GM10248 (cell line): ENCODE measurements at regions not wholly inside any gene's neighbourhood (a gene's known extent, or its start where the extent isn't known, plus 50 kb on each side); places are given as distances from the start of the nearest gene placed in this dataset.

ENCODE experiments used
- CTCF ChIA-PET: fragments of 300-600 bp; sonication (Branson Sonifier 250); formaldehyde crosslinking; extraction: SDS; loops from one replicate; lab custom pipeline; 2021; ENCODE audit warnings: antibody characterized with exemption; lab: Yijun Ruan, JAX
- POLR2A ChIA-PET: fragments of 350-650 bp; sonication (Branson Sonifier 250); formaldehyde crosslinking; extraction: SDS; loops from one replicate; lab custom pipeline; 2020; ENCODE audit warnings: antibody characterized with exemption; lab: Yijun Ruan, JAX
- DNase-seq: peaks from one replicate; pipeline ENCODE4 v3.0.0; 2012; ENCODE audit errors: extremely low spot score
- TF ChIP-seq, protein P1 (sequence below): IDR thresholded peaks from 2 replicates; pipeline ENCODE4 v1.5.1; 2012; ENCODE audit warnings: mild to moderate bottlenecking, low read depth; ENCODE audit errors: extremely low read depth, missing control alignments, control extremely low read depth

DNA sequence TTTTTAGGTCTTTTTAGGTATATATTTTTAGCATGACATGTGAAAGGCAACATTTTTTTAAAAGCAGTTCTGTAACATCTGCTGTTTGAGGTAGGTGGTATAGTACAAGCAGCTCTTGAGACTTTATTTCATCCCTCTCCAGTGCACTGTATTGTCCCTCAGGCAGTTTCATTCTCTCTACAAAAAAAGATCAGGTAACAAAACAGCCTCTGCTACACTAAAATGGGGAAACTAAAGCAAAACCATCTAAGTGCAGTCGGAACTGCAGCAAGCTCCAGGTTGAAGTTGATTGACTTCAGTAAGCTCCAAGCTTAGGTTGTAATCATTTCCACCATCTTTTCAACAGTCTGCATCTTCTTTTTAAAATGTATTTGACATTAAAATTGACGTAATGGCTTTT lies 195.6 kb downstream of the DEPDC1B start:
- ChIA-PET POLR2A (interaction anchor here (1.5 to 2.1 kb wide), 2 partner anchors 13 to 18 kb away, joined by 5 to 8 read pairs; no protein-coding TSS in a partner anchor), CTCF (interaction anchor here (0.9 to 3.7 kb wide), 5 partner anchors 10 to 145 kb away, joined by 3 to 17 read pairs (median 3); no protein-coding TSS in a partner anchor)
- TF ChIP-seq, protein P1, sequence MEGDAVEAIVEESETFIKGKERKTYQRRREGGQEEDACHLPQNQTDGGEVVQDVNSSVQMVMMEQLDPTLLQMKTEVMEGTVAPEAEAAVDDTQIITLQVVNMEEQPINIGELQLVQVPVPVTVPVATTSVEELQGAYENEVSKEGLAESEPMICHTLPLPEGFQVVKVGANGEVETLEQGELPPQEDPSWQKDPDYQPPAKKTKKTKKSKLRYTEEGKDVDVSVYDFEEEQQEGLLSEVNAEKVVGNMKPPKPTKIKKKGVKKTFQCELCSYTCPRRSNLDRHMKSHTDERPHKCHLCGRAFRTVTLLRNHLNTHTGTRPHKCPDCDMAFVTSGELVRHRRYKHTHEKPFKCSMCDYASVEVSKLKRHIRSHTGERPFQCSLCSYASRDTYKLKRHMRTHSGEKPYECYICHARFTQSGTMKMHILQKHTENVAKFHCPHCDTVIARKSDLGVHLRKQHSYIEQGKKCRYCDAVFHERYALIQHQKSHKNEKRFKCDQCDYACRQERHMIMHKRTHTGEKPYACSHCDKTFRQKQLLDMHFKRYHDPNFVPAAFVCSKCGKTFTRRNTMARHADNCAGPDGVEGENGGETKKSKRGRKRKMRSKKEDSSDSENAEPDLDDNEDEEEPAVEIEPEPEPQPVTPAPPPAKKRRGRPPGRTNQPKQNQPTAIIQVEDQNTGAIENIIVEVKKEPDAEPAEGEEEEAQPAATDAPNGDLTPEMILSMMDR, result no peak
- DNase-seq, result no peak

GRCh38 chr5:60503771-60504170 lies 196.2 kb downstream of the DEPDC1B start:
- DNase-seq, result no peak
- ChIA-PET POLR2A (interaction anchor here (1.5 to 2.1 kb wide), 2 partner anchors 14 to 19 kb away, joined by 5 to 8 read pairs; no protein-coding TSS in a partner anchor), CTCF (interaction anchor here (0.9 to 3.7 kb wide), 4 partner anchors 9 to 146 kb away, joined by 3 to 17 read pairs (median 4); no protein-coding TSS in a partner anchor)
- TF ChIP-seq, protein P1, result no peak

- POLR2A ChIA-PET, result no interaction called here
- CTCF ChIA-PET, result interaction anchor here (1.2 to 1.7 kb wide), 5 partner anchors 8 to 28 kb away, joined by 3 to 5 read pairs (median 4); no protein-coding TSS in a partner anchor
- TF ChIP-seq, protein P1, result no peak
- no peak for DNase-seq
Observed at GRCh38 chr5:60497706-60498500, 202.1 kb downstream of the DEPDC1B start.

- POLR2A ChIA-PET, result no interaction called here
- CTCF ChIA-PET, result interaction anchor here (1.3 to 1.4 kb wide), 2 partner anchors 10 to 59 kb away, joined by 3 read pairs; no protein-coding TSS in a partner anchor
- TF ChIP-seq, protein P1, result no peak
- DNase-seq, result no peak
Observed at GRCh38 chr5:60495644-60496520, 204.1 kb downstream of the DEPDC1B start.

DNA sequence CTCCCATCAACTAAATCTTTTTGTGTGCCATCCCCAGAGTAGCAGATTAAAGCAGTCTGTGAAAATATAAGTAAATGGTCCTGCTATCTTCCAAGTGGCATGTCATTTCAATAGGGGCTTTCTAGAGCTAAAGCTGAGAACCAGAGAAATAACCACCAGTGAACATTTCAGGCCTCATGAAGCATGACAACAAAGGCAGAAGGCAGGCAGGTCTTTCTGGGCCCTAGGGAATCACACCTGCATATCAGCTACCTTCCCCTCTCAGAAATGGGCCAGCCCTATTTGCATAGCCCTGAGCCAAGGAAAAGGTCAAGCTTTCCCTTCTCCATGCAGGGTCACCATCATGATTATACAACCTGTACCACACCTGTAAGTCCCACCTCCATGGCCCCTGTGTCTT lies 205.3 kb downstream of the DEPDC1B start:
- TF ChIP-seq, protein P1, result no peak
- ChIA-PET POLR2A (no interaction called here), CTCF (interaction anchor here (1.1 kb wide), 1 partner anchor 9 kb away, joined by 3 read pairs; no protein-coding TSS in a partner anchor)
- peak; percentile 28 for DNase-seq

DNA sequence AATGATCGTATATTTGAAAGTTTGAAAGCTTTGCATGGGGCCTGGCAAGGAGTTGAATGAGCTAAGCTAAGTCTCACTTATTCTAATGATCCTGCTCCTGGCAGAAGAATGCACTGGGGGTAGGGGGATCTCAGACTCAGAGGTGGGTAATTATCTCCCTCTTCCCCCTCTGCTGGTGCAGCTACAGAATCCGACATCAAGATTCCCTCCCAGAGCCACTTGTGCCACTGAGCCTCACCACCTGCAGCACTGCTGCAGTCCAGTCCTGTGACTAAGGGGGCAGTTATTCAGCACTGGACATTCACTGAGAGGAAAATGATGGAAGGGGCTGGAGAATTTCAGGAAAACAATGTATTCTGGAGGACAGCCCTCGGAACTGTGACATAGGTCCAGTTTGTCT lies 205.8 kb downstream of the DEPDC1B start:
- TF ChIP-seq, protein P1, result no peak
- ChIA-PET POLR2A (no interaction called here), CTCF (interaction anchor here (1.1 kb wide), 1 partner anchor 10 kb away, joined by 3 read pairs; no protein-coding TSS in a partner anchor)
- DNase-seq, result no peak
